MG63 (cell line): ENCODE measurements at regions not wholly inside any gene's neighbourhood (a gene's known extent, or its start where the extent isn't known, plus 50 kb on each side); places are given as distances from the start of the nearest gene placed in this dataset.
"Not testable (repeated sequence)": the region's sequence is repeated elsewhere in the genome, so short reads cannot be mapped to it uniquely, and the experiment has no call there.

ENCODE experiments used
- DNase-seq: peaks from one replicate; pipeline ENCODE4 v3.0.0-alpha.2; 2020
- H3K27me3 ChIP-seq: fragments of 250-450 bp; sonication (Bioruptor Pico); 2 replicates; pipeline ENCODE4 v1.5.1; 2020; ENCODE audit warnings: mild to moderate bottlenecking, moderate library complexity
- H3K36me3 ChIP-seq: fragments of 250-450 bp; sonication (Bioruptor Pico); 2 replicates; pipeline ENCODE4 v1.5.1; 2020; ENCODE audit warnings: mild to moderate bottlenecking, moderate library complexity
- H3K4me3 ChIP-seq: fragments of 250-450 bp; sonication (Bioruptor Pico); 2 replicates; pipeline ENCODE4 v1.5.1; 2020; ENCODE audit warnings: mild to moderate bottlenecking, moderate library complexity
- H3K9me3 ChIP-seq: fragments of 250-450 bp; sonication (Bioruptor Pico); 2 replicates; pipeline ENCODE4 v1.5.1; 2020; ENCODE audit warnings: mild to moderate bottlenecking, moderate library complexity

DNA sequence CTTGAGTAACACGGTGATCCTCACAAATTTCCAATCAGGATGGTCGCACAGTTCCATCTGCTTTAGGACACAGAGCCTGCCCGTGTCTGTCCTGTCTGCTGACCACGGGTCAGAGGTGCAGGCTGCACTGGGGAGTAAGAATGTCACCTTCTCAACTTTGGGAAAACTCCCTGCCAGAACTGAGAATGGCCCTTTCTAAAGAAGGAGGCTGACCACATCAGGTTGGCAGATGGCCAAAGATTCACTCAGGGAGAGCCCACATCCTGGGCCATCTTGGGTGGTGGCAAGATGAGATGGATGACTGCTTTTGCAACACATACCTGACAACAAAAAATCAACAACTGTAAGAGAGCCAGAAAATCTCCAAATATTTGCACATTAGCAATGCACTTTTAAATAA, 101.9 kb downstream of the IGLL1 start:
- no peak overlapping the region for H3K4me3 ChIP-seq
- H3K36me3 ChIP-seq, result no peaks in the 10 kb centered on the region
- H3K9me3 ChIP-seq, result no peaks in the 10 kb centered on the region; the same call in 1 of the 2 replicates
- DNase-seq, result no peak
- peaks cover 15% of the 10 kb centered on the region for H3K27me3 ChIP-seq

DNA sequence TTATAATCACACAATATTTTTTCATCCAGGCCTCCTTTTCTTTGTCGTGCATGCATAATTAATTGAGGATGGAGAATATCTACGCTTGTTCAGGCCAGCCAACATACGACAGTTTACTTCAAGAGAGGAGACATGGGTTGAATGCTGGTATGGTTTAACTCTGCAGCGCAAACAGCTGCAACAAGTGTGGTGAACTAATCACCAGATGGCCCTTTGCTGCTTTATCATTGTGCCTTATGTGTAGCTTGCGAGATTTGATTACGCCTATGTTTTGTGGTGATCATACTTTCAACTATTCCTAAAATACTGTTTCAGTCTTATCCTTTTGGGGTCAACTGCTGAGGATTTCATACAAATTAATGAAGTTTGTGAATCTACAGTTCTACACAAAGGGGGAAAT, 105.6 kb downstream of the IGLL1 start:
- H3K4me3 ChIP-seq, H3K9me3 ChIP-seq, DNase-seq, H3K36me3 ChIP-seq, H3K27me3 ChIP-seq: not testable (repeated sequence)

DNA sequence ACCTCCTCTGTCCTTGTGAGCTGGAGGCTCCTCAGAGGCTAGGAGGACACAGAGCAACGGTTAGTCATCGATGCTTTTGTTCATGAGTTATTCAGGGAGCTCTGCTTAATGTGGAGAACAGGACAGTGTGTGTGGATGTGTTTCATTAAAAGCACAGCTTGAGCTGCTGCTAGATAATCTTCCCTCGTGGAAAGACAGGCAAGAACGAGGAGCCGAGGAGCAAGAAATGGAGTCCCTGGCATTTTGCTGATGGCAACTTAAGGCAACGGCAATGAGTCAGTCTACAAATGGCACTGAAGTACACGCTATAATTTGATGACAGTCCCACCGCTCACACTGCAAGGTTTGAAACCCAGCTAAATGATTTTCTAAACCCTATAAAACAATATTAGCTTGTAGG, 106.2 kb downstream of the IGLL1 start:
- peaks cover 1% of the 10 kb centered on the region for H3K27me3 ChIP-seq
- no peaks in the 10 kb centered on the region for H3K36me3 ChIP-seq
- H3K9me3 ChIP-seq, result no peaks in the 10 kb centered on the region
- no peak overlapping the region for H3K4me3 ChIP-seq
- DNase-seq, result no peak

DNA sequence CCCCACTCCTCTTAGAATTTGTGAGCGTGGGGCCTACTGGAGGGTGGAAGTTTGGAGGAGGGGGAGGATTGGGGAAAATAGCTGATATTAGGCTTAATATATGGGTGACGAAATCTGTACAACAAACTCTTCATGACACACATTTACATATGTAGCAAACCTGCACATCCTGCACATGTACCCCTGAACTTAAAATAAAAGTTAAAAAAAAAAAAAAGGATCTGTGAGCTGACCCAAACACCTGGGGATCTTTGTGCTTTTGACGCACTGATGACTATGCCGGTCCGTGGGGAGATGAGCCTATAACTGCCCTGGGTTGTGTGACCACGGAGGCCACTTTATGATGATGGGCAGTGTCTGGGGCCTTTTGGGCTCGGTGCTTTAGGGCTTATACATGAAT, 107.7 kb downstream of the IGLL1 start:
- not testable (repeated sequence) for H3K4me3 ChIP-seq, H3K36me3 ChIP-seq, H3K9me3 ChIP-seq, H3K27me3 ChIP-seq, DNase-seq

DNA sequence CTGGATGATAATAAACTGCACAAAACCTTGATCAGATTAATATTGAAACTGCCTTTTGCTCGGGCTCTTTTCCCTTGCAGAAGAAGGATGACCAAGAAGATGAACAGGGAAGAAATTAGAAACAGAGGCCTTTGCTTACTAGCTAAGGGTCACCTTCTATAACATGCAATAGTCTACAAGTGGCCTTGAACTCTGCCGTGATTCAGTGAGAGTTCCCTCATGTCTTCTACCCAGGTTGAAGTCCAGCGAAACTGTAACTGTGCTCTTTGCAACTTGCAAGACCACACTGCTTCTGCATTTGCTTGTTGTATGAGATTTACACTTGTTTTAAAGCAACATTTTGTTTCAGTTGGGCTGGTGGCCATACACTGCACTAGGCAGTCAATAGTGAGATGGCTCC, 108.4 kb downstream of the IGLL1 start:
- no peaks in the 10 kb centered on the region for H3K27me3 ChIP-seq
- H3K4me3 ChIP-seq, result no peak overlapping the region
- no peaks in the 10 kb centered on the region for H3K36me3 ChIP-seq
- no peak for DNase-seq
- H3K9me3 ChIP-seq, result no peaks in the 10 kb centered on the region

DNA sequence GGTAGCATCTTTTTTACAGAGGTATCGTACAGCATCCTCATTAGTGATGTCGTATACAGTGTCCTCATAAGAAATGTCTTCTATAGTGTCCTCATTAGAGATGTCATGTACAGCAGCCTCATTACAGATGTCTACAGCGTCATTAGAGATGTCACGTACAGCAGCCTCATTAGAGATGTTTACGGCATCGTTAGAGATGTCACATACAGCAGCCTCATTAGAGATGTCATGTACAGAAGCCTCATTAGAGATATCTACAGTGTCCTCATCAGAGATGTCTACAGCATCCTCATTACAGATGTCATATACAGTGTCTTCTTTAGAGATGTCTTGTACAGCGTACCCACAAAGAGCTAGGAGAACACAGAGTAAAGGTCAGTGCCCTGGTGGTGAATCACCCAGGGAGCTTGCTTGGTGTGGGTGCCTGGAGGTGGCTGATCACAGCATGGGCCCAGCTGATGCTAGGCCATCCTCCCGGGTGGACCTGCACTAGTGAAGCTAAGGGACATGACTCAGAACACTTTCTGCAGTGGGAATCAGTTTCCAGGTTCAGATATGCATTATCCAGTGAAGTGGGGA, 109.2 kb downstream of the IGLL1 start:
- Histone ChIP-seq H3K27me3 (no peaks in the 10 kb centered on the region), H3K9me3 (no peaks in the 10 kb centered on the region), H3K4me3 (no peak overlapping the region), H3K36me3 (no peaks in the 10 kb centered on the region)
- DNase-seq, result no peak

DNA sequence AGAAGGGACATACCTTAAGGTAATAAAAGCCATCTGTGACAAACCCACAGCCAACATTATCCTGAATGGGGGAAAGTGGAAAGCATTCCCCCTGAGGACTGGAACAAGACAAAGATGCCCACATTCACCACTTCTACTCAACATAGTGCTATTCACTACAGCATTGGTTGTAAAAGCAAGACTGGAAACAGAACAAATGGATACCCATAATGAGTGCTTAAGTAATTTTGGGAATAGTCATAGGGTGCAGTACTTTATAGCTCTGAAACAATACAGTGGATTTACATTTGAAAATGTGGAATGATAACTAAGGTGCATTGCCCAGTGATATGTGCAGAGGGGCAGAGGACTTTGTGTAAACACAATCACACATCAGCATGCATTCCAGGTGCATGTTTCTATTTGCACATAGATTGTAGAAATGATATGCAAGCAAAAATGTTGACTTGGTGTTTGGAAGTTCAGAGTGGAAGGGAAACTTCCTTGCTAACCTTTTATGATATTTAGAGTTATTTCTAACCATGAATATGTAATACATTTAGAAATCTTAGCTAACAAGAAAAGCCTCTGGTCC, 112.3 kb downstream of the IGLL1 start:
- DNase-seq, result no peak
- Histone ChIP-seq H3K36me3 (no peaks in the 10 kb centered on the region), H3K9me3 (no peaks in the 10 kb centered on the region), H3K27me3 (peaks cover 10% of the 10 kb centered on the region), H3K4me3 (no peak overlapping the region)

DNA sequence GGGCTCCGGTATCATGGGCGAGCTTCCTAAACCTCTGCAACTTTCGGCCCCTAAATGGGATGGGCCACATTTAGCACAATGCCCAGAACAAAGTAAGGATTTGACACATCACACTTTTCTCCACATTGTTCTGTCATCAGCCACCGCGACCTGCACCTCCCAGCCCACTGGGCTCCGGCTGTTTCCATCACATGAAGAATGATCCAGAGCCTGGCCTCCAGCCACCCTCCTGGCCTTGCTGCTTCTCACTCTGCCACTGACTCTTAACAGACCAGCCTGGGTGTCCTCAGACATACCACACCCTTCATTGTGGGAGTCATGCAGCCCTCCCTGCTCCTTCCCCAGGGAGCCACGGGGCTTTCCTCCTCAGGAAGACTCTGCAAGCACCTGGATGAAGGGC, 113.7 kb downstream of the IGLL1 start:
- Histone ChIP-seq H3K9me3 (no peaks in the 10 kb centered on the region), H3K27me3 (peaks cover 10% of the 10 kb centered on the region), H3K36me3 (no peaks in the 10 kb centered on the region), H3K4me3 (no peak overlapping the region)
- DNase-seq, result no peak

DNA sequence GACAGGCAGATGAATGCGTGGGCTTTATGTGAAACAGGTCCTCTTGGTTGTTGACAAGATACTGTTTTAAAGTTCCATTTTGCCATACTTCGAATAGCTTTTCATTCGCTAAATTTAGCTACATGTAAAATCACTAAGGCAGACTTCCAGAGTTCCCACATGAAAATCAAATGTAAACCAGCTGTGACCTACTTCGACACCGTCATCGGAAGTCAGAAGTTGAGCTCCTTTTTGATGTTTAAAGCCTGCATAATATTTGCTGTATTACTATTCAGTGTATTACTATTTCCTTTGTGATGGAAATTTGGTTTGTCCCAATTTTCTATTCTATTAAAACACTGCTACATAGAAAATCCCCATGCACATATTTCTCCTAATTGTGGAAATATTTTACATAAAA, 115.3 kb downstream of the IGLL1 start:
- not testable (repeated sequence) for H3K4me3 ChIP-seq, DNase-seq, H3K9me3 ChIP-seq, H3K36me3 ChIP-seq
- H3K27me3 ChIP-seq, result peaks cover 10% of the 10 kb centered on the region

DNA sequence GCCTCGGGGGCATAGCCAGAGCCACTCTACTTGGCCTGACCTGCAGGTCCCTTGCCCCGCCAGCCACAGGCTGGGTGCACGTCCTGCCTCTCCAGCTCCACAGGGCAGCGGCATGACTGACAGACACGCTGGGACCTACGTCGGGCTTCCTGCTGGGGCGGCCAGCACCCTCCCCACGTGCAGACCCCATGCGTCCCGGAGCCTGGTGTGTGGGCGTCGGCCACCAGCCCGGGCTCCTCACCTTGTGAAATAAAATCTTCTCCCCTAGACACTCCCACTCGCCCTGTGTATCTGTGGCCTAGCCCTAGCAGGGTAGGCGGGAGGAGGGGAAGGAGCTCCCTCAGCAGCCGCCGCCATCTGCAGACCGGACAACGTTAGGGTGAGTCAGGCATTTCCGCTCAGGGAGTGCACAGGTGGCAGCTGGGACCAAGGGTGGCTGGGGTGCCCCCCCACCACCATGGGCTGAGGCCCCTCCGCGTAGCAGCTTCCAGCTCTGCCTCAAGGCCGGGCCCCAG, 119.5 kb downstream of the IGLL1 start:
- H3K27me3 ChIP-seq, result peaks cover 10% of the 10 kb centered on the region
- not testable (repeated sequence) for DNase-seq, H3K9me3 ChIP-seq, H3K36me3 ChIP-seq, H3K4me3 ChIP-seq

DNA sequence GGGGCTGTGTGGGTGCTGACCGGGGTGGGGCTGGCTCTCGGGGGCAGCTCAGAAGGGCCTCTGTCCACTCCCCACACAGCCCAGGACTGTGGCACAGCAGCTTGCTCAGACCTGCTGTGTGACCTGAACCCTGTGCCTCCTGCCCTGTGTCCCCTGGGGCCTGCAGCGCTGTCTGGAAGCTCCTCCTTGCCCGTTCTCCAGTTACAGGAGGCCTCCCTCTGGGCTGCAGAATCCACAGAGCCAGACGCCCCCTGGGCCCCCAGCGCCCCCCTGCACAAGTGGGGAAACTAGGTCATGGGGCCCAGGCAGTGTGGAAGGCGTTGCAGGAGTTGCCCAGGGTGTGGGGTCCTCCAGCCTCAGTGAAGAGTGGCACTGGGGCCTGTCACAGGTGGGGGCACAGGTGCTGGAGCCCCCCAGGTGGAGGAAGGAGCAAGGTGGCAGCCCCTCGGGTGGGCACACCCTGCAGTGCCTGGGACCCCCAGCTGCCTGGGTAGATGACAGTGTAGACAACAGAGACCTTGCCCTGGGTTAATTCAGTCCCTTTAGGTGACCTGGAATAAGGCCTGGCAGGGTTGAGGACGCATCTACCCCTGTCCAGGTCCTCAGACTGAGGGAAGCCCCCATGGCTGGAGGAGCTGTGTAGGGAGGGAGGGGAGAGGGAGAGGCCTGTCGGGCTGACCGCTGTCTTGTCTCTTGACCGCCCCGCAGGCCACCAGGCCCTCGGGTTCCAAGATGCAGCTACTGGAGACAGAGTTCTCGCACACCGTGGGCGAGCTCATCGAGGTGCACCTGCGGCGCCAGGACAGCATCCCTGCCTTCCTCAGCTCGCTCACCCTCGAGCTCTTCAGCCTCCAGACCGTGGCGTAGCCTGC, 120.2 kb downstream of the IGLL1 start:
- DNase-seq, H3K9me3 ChIP-seq, H3K27me3 ChIP-seq, H3K36me3 ChIP-seq, H3K4me3 ChIP-seq: not testable (repeated sequence)

DNA sequence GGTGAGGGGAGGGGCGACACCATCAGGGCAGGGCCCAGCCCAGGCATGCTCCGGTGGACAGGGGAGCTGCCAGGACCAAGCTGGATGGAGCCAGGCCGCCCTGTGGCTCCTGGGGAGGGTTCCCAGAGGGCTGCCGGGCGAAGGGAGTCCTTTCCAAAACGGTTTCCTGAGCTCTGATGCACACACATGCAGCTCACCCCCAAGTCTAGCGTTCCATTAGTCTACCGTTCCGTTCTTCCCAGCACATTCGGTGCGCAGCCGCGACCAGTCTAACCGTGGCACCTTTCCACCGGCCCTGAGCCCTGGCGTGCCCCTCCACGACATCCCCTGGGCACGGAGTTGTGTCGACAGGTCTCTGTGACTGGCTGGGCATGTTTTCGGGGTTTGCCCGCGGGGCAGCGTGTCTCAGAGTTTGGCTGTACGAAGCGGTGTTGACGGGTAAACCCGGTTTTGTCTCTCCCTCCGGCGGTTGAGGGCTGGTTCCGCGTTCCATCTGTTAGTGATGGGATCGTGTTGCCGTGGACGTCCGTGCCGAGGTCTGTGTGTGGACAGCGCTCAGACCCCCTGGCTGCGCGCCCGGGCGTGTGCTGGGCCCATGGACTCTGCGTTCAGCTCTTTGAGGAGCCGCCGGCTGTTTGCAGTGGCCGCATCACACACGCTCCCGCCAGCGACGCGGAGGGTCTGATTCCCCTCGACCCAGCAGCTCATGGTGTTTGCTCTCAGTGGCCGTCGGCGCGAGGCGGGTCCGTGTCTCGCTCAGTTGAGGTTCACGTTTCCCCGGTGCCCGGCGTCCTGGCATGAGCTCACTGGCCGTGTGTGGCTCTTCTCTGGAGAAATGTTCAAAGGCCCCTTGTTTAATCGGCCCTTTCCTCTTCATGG, 121.2 kb downstream of the IGLL1 start:
- no peak for DNase-seq

DNA sequence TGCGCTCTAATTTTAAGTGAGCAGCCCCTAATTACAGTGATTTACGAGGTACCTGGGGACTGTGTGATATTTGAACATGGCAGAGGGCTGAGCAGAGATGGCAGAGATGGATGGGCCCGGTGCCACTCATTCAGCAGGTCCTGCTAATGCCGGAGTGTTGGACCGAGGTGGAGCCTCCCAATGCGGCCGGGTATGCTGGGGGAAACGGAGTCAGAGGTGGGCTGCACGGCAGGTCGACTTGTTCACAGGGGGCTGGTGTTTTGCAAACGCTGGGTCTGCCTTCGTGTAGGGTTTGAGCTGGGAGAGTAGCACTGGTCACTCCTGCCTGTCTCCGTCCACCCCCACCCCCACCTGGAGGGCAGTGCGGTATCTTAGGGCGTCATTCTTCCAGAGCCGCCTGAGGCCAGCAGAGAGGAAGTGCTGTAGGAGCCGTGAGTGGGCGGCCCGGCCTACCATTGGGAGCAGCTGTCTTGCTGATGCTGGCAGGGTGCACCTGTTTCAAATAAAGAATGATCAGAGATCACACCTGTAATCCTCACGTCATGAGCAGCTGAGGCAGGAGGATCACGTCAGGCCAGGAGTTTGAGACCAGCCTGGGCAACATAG, 122.6 kb downstream of the IGLL1 start:
- H3K27me3 ChIP-seq, result no peaks in the 10 kb centered on the region
- no peak overlapping the region for H3K4me3 ChIP-seq
- H3K36me3 ChIP-seq, result no peaks in the 10 kb centered on the region
- no peaks in the 10 kb centered on the region for H3K9me3 ChIP-seq
- no peak for DNase-seq

More for the DNA sequence above, 121.2 kb downstream of the IGLL1 start:
- no peak overlapping the region for H3K4me3 ChIP-seq
- no peaks in the 10 kb centered on the region for H3K36me3 ChIP-seq
- H3K9me3 ChIP-seq, result no peaks in the 10 kb centered on the region
- H3K27me3 ChIP-seq, result 0 out of 2 replicates have a peak, but pooled peaks cover 1% of the 10 kb centered on the region

DNA sequence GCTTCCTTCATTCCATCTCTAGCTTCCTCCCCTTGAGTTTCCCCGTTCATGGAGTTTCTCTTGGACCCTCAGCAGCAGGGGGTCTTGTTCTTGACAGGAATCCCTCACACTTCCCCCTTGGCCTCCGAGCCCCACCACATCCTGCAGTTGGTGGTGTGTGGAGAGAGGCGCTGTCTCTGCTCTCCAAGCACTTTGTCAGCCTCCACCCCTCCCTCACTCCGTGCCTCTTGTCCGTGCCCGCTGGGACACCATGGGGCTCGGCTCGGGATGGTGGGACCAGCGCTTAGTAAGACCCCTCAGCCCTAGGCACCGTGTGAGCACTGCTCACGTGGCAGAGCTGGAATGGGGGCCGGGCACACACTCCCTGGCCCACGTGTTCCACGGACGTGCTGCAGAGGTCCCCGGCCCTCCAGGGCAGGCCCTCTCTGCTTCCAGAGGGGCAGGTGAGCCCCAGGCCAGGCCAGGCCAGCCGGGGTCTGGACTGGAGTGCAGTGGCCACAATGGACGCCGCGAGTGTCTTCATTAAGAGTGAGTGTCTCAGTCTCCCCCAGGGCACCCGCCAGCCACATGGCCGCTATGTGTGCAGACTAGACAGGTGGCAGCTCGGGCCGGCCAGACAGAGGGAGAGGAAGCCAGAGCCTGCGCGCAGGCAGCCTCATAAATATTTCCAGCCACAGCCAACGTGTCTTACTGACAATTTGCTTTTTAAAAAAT, 123.3 kb downstream of the IGLL1 start:
- not testable (repeated sequence) for H3K4me3 ChIP-seq, H3K9me3 ChIP-seq, DNase-seq, H3K27me3 ChIP-seq, H3K36me3 ChIP-seq

DNA sequence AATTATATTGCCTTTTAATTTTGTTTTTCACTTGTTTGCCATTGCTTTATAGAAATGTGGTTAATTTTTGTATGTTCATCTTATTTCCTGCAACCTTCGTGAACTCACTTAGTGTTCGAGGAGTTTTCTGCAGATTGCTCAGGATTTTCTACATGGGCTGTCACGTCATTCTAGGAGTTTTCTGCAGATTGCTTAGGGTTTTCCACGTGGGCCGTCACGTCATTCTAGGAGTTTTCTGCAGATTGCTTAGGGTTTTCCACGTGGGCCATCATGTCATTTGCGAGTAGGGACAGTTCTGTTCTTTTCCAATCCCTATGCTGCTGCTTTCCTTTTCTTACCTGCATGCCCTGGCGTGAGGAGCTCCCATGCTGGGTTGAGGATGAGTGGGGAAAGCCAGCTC, 125.7 kb downstream of the IGLL1 start:
- not testable (repeated sequence) for H3K27me3 ChIP-seq, DNase-seq, H3K9me3 ChIP-seq, H3K4me3 ChIP-seq, H3K36me3 ChIP-seq

DNA sequence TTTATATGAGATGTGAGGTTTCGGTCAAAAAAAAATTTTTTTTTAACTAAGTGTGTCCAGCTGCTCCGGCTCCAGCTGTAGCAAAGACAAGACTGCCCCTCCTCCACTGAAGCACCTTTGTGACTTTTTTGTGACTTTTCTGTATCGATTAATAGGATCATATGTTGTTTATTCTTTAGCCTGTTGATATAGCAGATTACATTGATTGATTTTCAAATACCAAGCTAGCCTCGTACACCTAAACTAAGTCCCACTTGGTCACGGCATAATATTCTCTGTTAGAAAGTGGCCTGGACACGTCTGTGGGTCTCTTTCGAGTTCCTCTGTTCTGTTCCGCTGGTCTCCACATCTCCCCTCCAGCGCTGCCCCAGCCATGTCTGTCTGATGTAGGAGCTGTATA, 126.8 kb downstream of the IGLL1 start:
- Histone ChIP-seq H3K36me3 (no peaks in the 10 kb centered on the region), H3K4me3 (no peak overlapping the region)

More for the DNA sequence above, 126.8 kb downstream of the IGLL1 start:
- Histone ChIP-seq H3K9me3 (no peaks in the 10 kb centered on the region), H3K27me3 (no peaks in the 10 kb centered on the region)
- no peak for DNase-seq
